ENCODE measurements at regions not wholly inside any gene's neighbourhood (a gene's known extent, or its start where the extent isn't known, plus 50 kb on each side); places are given as distances from the start of the nearest gene placed in this dataset.

DNA sequence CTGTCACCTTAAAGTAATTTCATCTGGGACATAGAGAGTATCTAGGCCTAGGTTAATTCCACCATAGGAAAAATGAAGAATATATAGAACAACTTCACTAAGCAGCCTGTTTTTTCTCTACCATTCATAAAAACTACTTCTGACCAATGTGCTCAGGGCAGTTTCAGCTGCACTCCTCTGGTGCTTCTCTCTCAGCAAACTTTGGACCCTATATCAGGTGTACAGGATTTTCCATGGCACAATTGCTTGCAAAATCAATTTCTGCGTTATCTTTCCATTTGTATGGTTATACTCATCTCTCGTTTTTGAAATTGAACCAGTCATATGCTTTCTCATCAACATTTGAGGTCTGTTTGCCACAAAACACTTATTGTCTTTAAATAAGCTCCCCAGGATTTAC lies 52.1 kb upstream of the FMR1 start:
- Histone ChIP-seq H3K27me3 (ENCODE audit: insufficient read depth, low read length) (no peaks in the 10 kb centered on the region), H3K23ac (ENCODE audit: insufficient read length, low read depth, low read length) (no peak overlapping the region), H2AK5ac (ENCODE audit: insufficient read length, low read length) (no peak overlapping the region), H3K79me2 (ENCODE audit: insufficient read depth, low read length) (no peaks in the 10 kb centered on the region), H3K4me1 (ENCODE audit: insufficient read depth, low read length) (no peaks in the 10 kb centered on the region), H3K79me1 (ENCODE audit: insufficient read depth, low read depth, low read length, poor library complexity, severe bottlenecking) (no peaks in the 10 kb centered on the region), H4K8ac (replicated peaks; ENCODE audit: insufficient read length, low read depth, low read length) (no peak overlapping the region), H3K56ac (ENCODE audit: insufficient read length, low read depth, low read length) (no peak overlapping the region), H3K4me2 (ENCODE audit: insufficient read depth, insufficient read length, low read length) (no peak overlapping the region), H4K91ac (ENCODE audit: insufficient read length, low read depth, low read length) (no peak overlapping the region), H3K9ac (ENCODE audit: extremely low read depth, insufficient read length, low read length) (no peak overlapping the region), H2BK20ac (ENCODE audit: low read depth, low read length, poor library complexity, severe bottlenecking) (no peak overlapping the region), H3K23me2 (ENCODE audit: insufficient read length, low read depth, low read length, poor library complexity, severe bottlenecking) (no peaks in the 10 kb centered on the region), H2BK120ac (ENCODE audit: low read depth, low read length, poor library complexity, severe bottlenecking) (no peak overlapping the region), H2BK12ac (ENCODE audit: insufficient read length, low read depth, low read length) (no peak overlapping the region), H3K14ac (ENCODE audit: insufficient read depth, low read length) (no peak overlapping the region), H2BK5ac (ENCODE audit: insufficient read length, low read length) (no peak overlapping the region), H3K4ac (ENCODE audit: low read depth, low read length) (no peak overlapping the region), H3K18ac (ENCODE audit: insufficient read length, low read depth, low read length) (no peak overlapping the region), H2AFZ (ENCODE audit: low read length) (no peak overlapping the region), H3T11ph (ENCODE audit: low read length) (no peak overlapping the region), H3K27ac (ENCODE audit: insufficient read length, low read depth, low read length) (no peak overlapping the region), H4K5ac (ENCODE audit: insufficient read length, low read depth, low read length) (no peak overlapping the region), H4K20me1 (ENCODE audit: control insufficient read depth, insufficient read depth, insufficient read length) (no peaks in the 10 kb centered on the region), H3K9me3 (ENCODE audit: control insufficient read depth, low read depth, low read length) (peaks cover 20% of the 10 kb centered on the region), H2BK15ac (ENCODE audit: low read depth, low read length) (no peak overlapping the region)
- Mint-ChIP-seq H3K4me1 (no peaks in the 10 kb centered on the region), H3K36me3 (ENCODE audit: insufficient read depth in 1 of 3, low read depth in 3 of 3) (peaks cover 0 to 5% (median 0%) of the 10 kb centered on the region in 3 experiments; a peak in 2 of 7 replicates), H3K9me3 (peaks cover 55 to 56% of the 10 kb centered on the region in 2 experiments), H3K4me3 (no peak overlapping the region), H3K27ac (no peak overlapping the region), H3K27me3 (ENCODE audit: low read depth) (peaks cover 1% of the 10 kb centered on the region; the same call in 1 of the 2 replicates)
- DNase-seq = no peak
- WGBS (ENCODE audit: extremely low coverage, insufficient read length, low lambda C conversion rate) = no CpG with 5 or more reads among the region's 2 CpGs
- TF ChIP-seq, protein P1, sequence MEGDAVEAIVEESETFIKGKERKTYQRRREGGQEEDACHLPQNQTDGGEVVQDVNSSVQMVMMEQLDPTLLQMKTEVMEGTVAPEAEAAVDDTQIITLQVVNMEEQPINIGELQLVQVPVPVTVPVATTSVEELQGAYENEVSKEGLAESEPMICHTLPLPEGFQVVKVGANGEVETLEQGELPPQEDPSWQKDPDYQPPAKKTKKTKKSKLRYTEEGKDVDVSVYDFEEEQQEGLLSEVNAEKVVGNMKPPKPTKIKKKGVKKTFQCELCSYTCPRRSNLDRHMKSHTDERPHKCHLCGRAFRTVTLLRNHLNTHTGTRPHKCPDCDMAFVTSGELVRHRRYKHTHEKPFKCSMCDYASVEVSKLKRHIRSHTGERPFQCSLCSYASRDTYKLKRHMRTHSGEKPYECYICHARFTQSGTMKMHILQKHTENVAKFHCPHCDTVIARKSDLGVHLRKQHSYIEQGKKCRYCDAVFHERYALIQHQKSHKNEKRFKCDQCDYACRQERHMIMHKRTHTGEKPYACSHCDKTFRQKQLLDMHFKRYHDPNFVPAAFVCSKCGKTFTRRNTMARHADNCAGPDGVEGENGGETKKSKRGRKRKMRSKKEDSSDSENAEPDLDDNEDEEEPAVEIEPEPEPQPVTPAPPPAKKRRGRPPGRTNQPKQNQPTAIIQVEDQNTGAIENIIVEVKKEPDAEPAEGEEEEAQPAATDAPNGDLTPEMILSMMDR (conservative IDR thresholded peaks at IDR 0.05) = no peak

Measured in H9 (cell line).